ENCODE measurements at regions not wholly inside any gene's neighbourhood (a gene's known extent, or its start where the extent isn't known, plus 50 kb on each side); places are given as distances from the start of the nearest gene placed in this dataset.
A peak's percentile ranks its signal among the peaks of the same experiment; 100 is the strongest.

GRCh38 chr11:112318661-112319060, 58.0 kb upstream of the PLET1 start:
- no peak overlapping the region for H3K4me3 ChIP-seq (ENCODE audit: low read depth, low read length)
- H3K36me3 ChIP-seq (ENCODE audit: control insufficient read depth, insufficient read depth, low read length): no peaks in the 10 kb centered on the region
- no peak for DNase-seq (ENCODE audit: low read depth)

GRCh38 chr11:112320668-112321067, 60.0 kb upstream of the PLET1 start:
- TF ChIP-seq CTCF (IDR thresholded peaks at IDR 0.05; ENCODE audit: insufficient read depth, low read length, poor library complexity, severe bottlenecking): no peak
- Histone ChIP-seq H3K36me3 (ENCODE audit: control insufficient read depth, insufficient read depth, low read length) (no peaks in the 10 kb centered on the region), H3K4me3 (ENCODE audit: low read depth, low read length) (no peak overlapping the region), H3K27me3 (ENCODE audit: control insufficient read depth, insufficient read depth, low read length) (no peaks in the 10 kb centered on the region)
- DNase-seq (ENCODE audit: low read depth): peak; percentile 56

More at GRCh38 chr11:112318661-112319060, 58.0 kb upstream of the PLET1 start:
- no peak for TF ChIP-seq CTCF (IDR thresholded peaks at IDR 0.05; ENCODE audit: insufficient read depth, low read length, poor library complexity, severe bottlenecking)
- no peaks in the 10 kb centered on the region for H3K27me3 ChIP-seq (ENCODE audit: control insufficient read depth, insufficient read depth, low read length)

GRCh38 chr11:112321501-112322172, 61.0 kb upstream of the PLET1 start:
- Histone ChIP-seq H3K4me3 (ENCODE audit: low read depth, low read length) (no peak overlapping the region), H3K27me3 (ENCODE audit: control insufficient read depth, insufficient read depth, low read length) (no peaks in the 10 kb centered on the region), H3K36me3 (ENCODE audit: control insufficient read depth, insufficient read depth, low read length) (no peaks in the 10 kb centered on the region)
- no peak for TF ChIP-seq CTCF (IDR thresholded peaks at IDR 0.05; ENCODE audit: insufficient read depth, low read length, poor library complexity, severe bottlenecking)
- peak; percentile 91 for DNase-seq (ENCODE audit: low read depth)

- DNase-seq (ENCODE audit: low read depth): no peak
- H3K4me3 ChIP-seq (ENCODE audit: low read depth, low read length): no peak overlapping the region
- TF ChIP-seq CTCF (IDR thresholded peaks at IDR 0.05; ENCODE audit: insufficient read depth, low read length, poor library complexity, severe bottlenecking): no peak
- H3K36me3 ChIP-seq (ENCODE audit: control insufficient read depth, insufficient read depth, low read length): no peaks in the 10 kb centered on the region
- no peaks in the 10 kb centered on the region for H3K27me3 ChIP-seq (ENCODE audit: control insufficient read depth, insufficient read depth, low read length)
Observed at GRCh38 chr11:112322173-112322790, 61.6 kb upstream of the PLET1 start.

- no peak for DNase-seq (ENCODE audit: low read depth)
- no peak for TF ChIP-seq CTCF (IDR thresholded peaks at IDR 0.05; ENCODE audit: insufficient read depth, low read length, poor library complexity, severe bottlenecking)
- Histone ChIP-seq H3K4me3 (ENCODE audit: low read depth, low read length) (no peak overlapping the region), H3K27me3 (ENCODE audit: control insufficient read depth, insufficient read depth, low read length) (no peaks in the 10 kb centered on the region), H3K36me3 (ENCODE audit: control insufficient read depth, insufficient read depth, low read length) (no peaks in the 10 kb centered on the region)
Observed at GRCh38 chr11:112334381-112334780, 73.7 kb upstream of the PLET1 start.
